ENCODE measurements at regions not wholly inside any gene's neighbourhood (a gene's known extent, or its start where the extent isn't known, plus 50 kb on each side); places are given as distances from the start of the nearest gene placed in this dataset.

DNA sequence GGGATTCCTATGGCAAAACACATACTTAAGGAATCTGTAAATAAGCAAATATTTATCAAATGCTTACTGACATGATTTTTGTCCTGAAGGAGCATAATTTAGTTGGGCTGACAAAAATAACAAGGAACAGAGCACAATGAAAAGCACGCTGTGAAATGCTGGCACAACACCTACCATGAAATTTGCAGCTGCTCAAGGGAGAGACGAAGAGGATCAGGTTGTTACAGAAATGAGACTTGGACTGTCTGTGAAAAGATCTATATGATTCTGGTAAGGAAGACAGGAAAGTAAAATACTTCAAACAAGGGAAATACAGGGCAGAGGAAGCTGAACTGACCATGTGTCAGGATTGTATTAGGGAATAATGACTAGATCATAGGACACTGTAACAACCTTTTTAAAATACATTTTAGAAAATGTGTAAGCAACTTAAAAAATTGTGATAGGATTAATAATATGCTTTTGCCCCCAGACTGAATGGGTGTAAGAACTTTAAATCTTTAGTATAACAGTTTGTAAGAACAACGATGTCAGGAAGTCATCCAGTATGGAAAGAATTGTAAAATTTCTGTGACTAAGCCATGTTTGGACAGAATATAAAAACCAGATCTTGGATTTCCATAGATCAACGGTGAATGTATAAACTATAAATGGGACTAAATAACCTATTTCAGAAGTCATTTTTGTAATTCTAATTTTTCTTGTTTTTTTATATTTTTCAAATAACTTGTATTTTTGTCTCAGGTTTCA lies 1556.0 kb downstream of the EFNB2 start:
- TF ChIP-seq, protein P1, sequence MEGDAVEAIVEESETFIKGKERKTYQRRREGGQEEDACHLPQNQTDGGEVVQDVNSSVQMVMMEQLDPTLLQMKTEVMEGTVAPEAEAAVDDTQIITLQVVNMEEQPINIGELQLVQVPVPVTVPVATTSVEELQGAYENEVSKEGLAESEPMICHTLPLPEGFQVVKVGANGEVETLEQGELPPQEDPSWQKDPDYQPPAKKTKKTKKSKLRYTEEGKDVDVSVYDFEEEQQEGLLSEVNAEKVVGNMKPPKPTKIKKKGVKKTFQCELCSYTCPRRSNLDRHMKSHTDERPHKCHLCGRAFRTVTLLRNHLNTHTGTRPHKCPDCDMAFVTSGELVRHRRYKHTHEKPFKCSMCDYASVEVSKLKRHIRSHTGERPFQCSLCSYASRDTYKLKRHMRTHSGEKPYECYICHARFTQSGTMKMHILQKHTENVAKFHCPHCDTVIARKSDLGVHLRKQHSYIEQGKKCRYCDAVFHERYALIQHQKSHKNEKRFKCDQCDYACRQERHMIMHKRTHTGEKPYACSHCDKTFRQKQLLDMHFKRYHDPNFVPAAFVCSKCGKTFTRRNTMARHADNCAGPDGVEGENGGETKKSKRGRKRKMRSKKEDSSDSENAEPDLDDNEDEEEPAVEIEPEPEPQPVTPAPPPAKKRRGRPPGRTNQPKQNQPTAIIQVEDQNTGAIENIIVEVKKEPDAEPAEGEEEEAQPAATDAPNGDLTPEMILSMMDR (IDR thresholded peaks at IDR 0.05): no peak
- no peak for TF ChIP-seq POLR2AphosphoS5 (IDR thresholded peaks at IDR 0.05)

All from esophagus muscularis mucosa (tissue), 3 donors.